Cardiac fibroblast (primary cell): ENCODE measurements at regions not wholly inside any gene's neighbourhood (a gene's known extent, or its start where the extent isn't known, plus 50 kb on each side); places are given as distances from the start of the nearest gene placed in this dataset.
A peak's percentile ranks its signal among the peaks of the same experiment; 100 is the strongest.
"Not testable (repeated sequence)": the region's sequence is repeated elsewhere in the genome, so short reads cannot be mapped to it uniquely, and the experiment has no call there.

Experiments
- DNase-seq, 2 donors: peaks; one replicate each; pipeline versions ENCODE4 v3.0.0 to v3.0.0-alpha.2; 2010; ENCODE audit warnings: low read depth in 2 of 2
- H3K4me3 ChIP-seq, 2 donors: replicated peaks in 1 of 2; 1 replicate in 1 of 2; 2 replicates in 1 of 2; pipeline ENCODE4 v1.5.1; 2011; ENCODE audit warnings: low read depth in 2 of 2, low read length in 2 of 2, mild to moderate bottlenecking in 2 of 2, moderate library complexity in 1 of 2
- TF ChIP-seq, protein P1 (sequence below): IDR thresholded peaks from one replicate; pipeline ENCODE4 v1.5.1; 2011; ENCODE audit warnings: low read depth, mild to moderate bottlenecking, low read length, inconsistent platforms

DNA sequence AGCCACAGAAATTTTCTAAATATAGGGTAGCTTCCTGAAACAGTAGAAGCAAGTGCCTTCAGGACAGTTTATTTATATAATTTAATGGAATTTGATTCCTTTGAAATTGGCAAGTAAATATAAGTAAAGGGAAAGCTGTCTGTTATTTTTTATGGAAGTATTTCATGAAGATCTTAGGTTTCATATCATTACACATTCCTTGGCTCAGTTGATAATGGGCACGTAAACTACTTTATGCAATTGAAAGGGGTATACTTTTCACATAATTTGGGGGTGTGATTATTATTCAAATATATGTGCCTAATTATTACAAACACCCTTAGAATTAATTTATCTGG is 71.1 kb upstream of the RAP1B start:
- TF ChIP-seq, protein P1, sequence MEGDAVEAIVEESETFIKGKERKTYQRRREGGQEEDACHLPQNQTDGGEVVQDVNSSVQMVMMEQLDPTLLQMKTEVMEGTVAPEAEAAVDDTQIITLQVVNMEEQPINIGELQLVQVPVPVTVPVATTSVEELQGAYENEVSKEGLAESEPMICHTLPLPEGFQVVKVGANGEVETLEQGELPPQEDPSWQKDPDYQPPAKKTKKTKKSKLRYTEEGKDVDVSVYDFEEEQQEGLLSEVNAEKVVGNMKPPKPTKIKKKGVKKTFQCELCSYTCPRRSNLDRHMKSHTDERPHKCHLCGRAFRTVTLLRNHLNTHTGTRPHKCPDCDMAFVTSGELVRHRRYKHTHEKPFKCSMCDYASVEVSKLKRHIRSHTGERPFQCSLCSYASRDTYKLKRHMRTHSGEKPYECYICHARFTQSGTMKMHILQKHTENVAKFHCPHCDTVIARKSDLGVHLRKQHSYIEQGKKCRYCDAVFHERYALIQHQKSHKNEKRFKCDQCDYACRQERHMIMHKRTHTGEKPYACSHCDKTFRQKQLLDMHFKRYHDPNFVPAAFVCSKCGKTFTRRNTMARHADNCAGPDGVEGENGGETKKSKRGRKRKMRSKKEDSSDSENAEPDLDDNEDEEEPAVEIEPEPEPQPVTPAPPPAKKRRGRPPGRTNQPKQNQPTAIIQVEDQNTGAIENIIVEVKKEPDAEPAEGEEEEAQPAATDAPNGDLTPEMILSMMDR, result no peak
- DNase-seq, result no peak
- H3K4me3 ChIP-seq, result no peak overlapping the region

DNA sequence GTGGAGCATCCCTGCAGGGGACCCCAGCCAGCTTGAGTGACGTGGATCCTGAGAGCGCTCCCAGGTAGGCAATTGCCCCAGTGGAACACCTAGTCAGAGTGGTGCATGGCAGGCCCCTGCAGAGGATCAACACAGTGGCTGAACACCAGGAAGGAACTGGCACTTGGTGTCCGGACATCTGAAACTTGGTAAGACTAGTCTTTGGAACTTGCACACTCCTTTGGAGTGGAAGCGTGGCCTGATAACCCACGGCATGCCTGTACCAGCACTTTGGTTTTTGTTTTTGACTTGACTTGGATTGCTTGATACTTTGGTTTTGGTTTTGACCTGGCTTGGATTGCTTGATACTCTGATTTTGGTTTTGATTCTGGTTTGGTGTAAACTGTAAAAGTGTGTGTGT is 69.9 kb upstream of the RAP1B start:
- not testable (repeated sequence) for H3K4me3 ChIP-seq, DNase-seq

DNA sequence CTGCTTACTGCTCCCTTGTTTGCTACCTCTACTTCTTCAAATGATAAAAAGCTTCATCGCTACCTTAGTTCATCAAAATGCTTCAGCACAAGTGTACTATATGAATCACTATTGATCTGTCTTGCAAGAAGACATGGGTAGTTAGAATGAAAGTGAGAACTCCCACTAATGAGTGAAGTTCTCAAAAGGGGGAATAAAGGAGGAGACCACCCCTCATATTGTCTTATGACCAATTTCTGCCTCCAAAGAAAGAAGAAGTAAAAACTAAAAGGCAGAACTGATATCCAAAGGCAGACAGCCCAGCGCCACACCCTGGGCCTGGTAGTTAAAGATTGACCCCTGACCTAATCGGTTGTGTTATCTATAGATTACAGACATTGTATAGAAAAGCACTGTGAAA is 63.4 kb upstream of the RAP1B start:
- H3K4me3 ChIP-seq, DNase-seq: not testable (repeated sequence)

DNA sequence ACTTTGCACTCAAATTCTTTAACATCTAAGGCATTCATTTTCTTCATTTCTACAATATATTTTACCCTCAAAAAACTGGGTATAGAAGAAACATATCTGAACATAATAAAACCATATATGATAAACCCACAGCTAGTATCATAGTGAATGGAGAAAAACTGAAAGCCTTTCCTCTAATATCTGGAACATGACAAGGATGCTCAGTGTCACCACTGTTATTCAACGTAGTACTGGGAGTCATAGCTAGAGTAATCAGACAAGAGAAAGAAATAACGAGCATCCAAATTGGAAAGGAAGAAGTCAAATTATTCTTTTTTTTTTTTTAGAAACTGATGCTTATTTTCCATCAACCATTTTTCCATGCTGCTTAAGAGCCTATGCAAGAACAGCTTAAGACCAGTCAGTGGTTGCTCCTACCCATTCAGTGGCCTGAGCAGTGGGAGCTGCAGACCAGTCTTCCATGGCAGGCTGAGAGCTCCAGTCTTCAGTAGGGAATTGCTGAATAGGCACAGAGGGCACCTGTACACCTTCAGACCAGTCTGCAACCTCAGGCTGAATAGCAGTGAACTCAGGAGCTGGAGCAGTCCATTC is 58.0 kb upstream of the RAP1B start:
- H3K4me3 ChIP-seq, DNase-seq: not testable (repeated sequence)

DNA sequence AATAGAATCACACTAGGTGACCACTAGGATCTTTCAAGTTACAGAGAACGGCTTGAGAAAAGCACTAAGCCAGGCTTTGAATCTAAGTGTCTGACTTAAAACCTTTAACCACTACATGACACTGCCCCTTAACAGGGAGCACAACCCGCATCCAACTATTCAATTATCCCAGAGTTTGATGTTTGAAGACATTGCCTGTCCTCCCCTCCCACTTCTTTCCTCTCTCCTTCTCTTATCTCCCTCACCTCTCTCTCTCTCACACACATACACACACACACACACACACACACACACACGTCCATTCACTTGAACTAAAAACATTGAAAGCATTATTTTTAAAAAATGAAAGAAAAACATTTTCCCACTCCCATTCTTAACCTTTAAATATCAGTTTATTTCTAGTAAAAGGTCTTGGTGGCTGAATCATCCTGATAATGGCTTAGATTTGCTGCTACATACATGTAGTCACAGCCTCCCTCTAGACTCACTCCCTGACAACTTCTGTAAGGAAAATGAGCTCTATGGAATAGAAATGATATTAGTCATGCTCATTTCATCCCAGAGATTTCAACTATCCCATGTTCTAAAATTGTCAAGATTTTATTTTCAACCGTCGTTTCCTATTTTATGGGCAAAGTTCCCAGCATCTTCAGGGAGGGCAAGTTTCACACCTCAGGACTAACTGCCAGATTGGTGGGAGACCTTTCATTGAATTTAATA is 53.5 kb upstream of the RAP1B start:
- TF ChIP-seq, protein P1, result no peak
- DNase-seq, result peak; percentile 72 to 79
- H3K4me3 ChIP-seq, result no peak overlapping the region

DNA sequence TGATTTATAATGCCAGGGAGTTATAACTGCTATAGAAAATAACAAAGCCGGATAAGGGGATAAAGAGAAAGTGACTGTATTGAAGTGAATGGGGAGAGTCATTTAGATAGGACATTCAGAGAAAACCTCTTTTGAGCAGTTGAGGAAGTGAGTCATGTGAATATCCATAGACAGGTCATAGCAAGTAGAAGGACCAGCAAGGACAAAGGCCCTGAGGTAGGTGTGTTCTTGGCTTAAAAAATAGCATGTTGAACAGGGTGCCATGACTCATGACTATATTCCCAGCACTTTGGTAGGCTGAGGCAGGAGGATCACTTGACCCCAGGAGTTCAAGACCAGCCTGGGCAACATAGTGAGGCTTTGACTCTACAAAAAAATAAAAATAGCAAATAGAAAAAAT is 51.5 kb upstream of the RAP1B start:
- peak in 1 of 2 donors; percentile 60 for DNase-seq
- no peak overlapping the region for H3K4me3 ChIP-seq
- TF ChIP-seq, protein P1, result no peak

DNA sequence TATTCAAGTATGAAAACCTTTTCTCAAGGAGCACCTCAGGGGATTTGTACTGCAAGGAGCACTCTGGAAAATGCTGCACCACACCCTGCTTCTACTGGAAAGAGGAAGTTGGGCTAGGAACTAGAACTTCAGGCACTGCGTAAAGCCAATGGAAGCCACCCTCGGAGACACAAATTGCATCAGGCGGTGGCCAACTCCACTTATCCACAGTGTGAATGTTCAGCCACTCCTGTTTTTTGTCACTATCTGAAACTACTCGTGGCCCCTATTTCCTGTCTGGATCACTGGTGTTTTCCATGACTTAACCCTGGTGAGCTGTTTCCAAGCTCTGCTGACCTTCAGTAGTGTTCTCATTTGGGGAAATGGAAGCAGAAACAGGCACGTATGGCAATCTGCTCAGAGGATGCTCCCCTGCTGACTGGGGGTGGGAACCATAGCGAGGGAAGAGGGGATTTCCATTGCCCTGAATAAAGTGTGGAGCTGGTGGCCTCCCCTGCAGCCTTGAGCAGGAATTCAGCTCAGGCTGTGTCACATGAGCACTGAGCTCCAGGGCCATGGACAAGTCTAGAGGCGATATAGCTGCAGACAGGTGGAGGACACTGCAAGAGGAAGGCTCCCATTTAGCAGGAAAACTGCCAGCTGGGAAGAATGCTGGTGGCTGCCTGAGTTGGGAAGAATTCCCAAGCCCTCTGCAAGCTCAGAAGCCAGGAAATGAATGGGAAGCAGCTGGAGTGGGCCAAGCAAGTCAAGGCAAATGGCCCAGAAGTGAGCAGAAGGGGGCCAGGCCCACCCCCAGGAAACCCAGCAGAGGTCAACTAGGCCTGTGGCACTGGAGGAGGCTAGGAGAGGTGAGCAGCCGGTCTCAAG is 50.5 kb upstream of the RAP1B start:
- TF ChIP-seq, protein P1, result no peak
- H3K4me3 ChIP-seq, result no peak overlapping the region
- peak in 1 of 2 donors; percentile 25 for DNase-seq

DNA sequence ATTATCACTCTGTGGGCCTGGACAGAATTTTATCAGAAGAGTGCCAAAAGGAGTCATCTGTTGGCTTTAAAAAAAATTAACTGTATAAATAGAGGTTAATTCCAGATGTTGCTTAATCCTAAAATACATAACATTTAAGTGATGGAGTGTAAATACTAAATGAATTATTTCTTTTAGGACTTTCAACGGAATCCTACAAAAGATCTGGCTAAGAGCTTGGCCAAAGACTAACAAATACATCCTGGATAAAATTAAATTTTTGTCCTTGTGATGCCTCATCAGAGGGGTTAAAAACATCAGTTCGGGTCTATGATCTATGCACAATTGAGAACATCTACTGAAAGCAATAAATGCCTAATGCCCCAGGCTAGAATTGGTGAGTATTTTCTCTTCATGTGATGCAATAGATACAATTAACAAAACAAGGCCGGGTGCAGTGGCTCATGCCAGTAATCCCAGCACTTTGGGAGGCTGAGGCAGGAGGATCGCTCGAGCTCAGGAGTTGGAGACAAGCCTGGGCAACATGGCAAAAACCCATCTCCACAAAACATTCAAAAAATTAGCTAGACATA is 49.8 kb upstream of the RAP1B start:
- no peak for DNase-seq
- TF ChIP-seq, protein P1, result no peak
- no peak overlapping the region for H3K4me3 ChIP-seq
